ENCODE measurements at regions not wholly inside any gene's neighbourhood (a gene's known extent, or its start where the extent isn't known, plus 50 kb on each side); places are given as distances from the start of the nearest gene placed in this dataset.
A peak's percentile ranks its signal among the peaks of the same experiment; 100 is the strongest.
"Not testable (repeated sequence)": the region's sequence is repeated elsewhere in the genome, so short reads cannot be mapped to it uniquely, and the experiment has no call there.

GRCh38 chrX:96569034-96569433 is 115.6 kb upstream of the DIAPH2 start:
- Mint-ChIP-seq H3K9me3 (no peaks in the 10 kb centered on the region), H3K4me1 (no peaks in the 10 kb centered on the region), H3K36me3 (no peaks in the 10 kb centered on the region), H3K27me3 (no peaks in the 10 kb centered on the region), H3K4me3 (no peak overlapping the region), H3K27ac (peak overlapping the region in 1 of 6 donors; percentile 16)
- no peak for DNase-seq
- ATAC-seq (ENCODE audit: low read depth in 2 of 2): no peak

DNA sequence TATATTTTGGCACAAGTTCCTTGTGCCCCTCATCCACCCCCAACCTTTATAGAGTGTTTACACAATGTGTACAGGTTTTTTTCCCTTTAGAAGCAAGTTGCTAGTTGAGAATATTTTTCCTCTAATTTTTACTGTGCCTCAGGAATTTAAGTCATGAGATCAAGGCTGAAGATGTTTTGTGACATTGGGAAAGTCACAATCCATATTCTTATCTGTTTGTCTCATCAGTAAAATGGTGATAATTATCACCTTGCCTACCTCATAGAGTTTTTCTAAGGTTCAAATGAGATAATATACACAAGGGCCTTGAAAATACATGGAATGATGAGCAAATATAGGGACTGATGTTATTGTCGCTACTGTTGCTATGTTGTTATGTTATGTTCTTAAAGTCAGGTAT is 109.6 kb upstream of the DIAPH2 start:
- Mint-ChIP-seq H3K36me3 (no peaks in the 10 kb centered on the region), H3K27ac (no peak overlapping the region), H3K4me3 (no peak overlapping the region), H3K4me1 (no peaks in the 10 kb centered on the region), H3K9me3 (no peaks in the 10 kb centered on the region), H3K27me3 (peaks cover 0 to 9% (median 0%) of the 10 kb centered on the region in 3 donors)
- DNase-seq (no peak), ATAC-seq (ENCODE audit: low read depth in 2 of 2) (no peak)

DNA sequence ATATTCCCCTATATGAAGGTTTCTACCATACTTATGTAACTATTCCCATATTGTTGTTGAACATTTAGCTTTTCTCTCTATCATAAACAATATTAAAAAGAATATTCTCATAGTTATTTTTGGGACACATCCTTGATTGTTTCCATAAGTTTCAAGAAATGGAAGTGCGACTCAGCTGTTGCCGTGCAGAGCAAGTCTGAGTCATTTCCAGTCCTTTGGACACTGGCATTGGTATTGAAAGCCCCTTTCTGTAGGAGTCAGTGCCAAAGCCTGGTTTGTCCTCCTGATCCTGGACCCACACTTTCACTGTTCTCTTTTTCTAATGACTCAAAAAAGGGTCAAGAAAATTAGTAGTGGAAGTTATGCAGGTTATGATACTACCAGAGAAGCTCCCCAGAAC is 108.3 kb upstream of the DIAPH2 start:
- DNase-seq: no peak
- Mint-ChIP-seq H3K27me3 (peaks cover 0 to 9% (median 0%) of the 10 kb centered on the region in 3 donors), H3K4me3 (no peak overlapping the region), H3K27ac (no peak overlapping the region), H3K36me3 (no peaks in the 10 kb centered on the region), H3K9me3 (no peaks in the 10 kb centered on the region), H3K4me1 (no peaks in the 10 kb centered on the region)
- ATAC-seq (ENCODE audit: low read depth in 2 of 2): no peak

DNA sequence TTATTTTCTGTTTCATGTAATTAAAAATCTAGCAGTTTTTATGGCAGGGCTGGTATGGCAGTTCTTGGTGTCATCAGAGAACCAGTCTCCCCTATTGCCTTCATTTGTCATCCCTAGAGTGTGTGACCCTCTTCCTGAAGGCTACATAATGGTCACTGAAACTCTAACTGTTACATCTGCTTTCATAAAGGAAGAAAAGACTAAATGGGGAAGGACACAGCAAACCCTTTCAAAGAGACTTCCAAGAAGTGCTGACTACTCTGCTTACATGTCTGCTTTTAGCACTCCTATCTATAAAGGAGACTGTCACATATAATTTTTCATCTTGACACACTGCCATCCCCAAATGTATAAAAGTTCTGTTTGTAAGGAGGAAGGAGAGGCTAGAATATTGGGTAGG is 105.9 kb upstream of the DIAPH2 start:
- Mint-ChIP-seq H3K27ac (no peak overlapping the region), H3K4me3 (no peak overlapping the region), H3K4me1 (no peaks in the 10 kb centered on the region), H3K36me3 (no peaks in the 10 kb centered on the region), H3K27me3 (peaks cover 0 to 9% (median 4%) of the 10 kb centered on the region in 3 donors), H3K9me3 (no peaks in the 10 kb centered on the region)
- DNase-seq (no peak), ATAC-seq (ENCODE audit: low read depth in 2 of 2) (no peak)

DNA sequence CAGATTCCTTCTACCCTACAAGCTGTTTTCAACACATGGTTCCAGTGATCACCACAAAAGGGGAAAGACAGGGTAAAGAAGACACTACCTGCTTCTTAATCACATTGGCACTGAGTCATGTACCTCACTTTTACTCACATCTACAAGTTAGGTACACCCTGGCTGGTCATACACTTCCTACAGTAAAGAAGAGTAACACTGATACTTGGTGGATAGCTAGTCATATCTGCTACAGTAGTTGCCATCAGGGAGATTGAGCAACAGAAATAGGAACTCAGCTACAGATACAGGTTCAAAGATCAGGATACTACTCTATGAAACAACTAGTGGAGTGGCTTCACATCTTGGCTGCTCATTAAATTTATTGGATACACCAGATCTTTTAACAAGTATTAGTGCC is 105.4 kb upstream of the DIAPH2 start:
- H3K4me3 Mint-ChIP-seq: no peak overlapping the region
- no peak overlapping the region for H3K27ac Mint-ChIP-seq
- no peaks in the 10 kb centered on the region for H3K4me1 Mint-ChIP-seq
- H3K27me3 Mint-ChIP-seq: peaks cover 0 to 9% (median 4%) of the 10 kb centered on the region in 3 donors
- ATAC-seq (ENCODE audit: low read depth in 2 of 2) (no peak), DNase-seq (no peak)
- no peaks in the 10 kb centered on the region for H3K9me3 Mint-ChIP-seq
- H3K36me3 Mint-ChIP-seq: no peaks in the 10 kb centered on the region

DNA sequence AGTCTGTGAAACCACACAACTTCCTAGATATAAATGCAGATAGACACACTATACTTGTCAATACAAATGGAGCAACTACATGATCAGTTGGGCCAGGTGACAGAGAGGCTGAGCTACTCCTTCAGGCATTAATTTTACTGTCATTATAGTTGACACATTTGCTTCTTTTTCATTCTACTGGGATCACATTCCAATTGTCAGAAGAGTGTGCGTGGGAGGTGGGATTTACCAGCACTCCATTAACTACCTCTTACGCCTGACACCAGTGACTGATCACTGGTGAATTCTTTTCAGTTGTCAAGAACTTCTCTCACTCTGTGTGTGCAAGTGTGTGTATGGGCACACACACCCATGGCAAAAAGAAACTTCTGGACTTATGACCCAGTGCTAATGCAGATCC is 94.2 kb upstream of the DIAPH2 start:
- Mint-ChIP-seq H3K4me1 (no peaks in the 10 kb centered on the region), H3K27ac (no peak overlapping the region), H3K4me3 (no peak overlapping the region), H3K36me3 (no peaks in the 10 kb centered on the region), H3K27me3 (no peaks in the 10 kb centered on the region), H3K9me3 (peaks cover 0 to 10% (median 6%) of the 10 kb centered on the region in 7 donors)
- DNase-seq: no peak
- no peak for ATAC-seq (ENCODE audit: low read depth in 2 of 2)

DNA sequence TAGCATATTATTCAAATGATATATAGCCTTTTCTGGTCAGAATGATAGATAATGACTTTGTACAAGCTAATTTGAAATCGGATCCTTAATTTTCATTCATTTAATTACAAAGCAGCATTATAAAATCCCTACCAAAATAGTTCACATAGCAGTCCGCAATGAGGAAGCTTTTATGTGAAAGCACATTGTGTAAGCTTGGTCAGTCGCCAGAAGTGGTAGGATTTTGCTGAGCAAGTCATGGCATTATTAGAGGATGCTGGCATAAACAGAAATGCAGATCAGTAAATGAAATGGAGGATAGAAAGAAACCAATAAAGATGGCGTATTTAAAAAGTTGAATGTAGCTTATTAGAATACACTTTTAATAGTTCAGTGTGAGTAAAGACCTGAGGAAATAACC is 93.2 kb upstream of the DIAPH2 start:
- H3K36me3 Mint-ChIP-seq: no peaks in the 10 kb centered on the region
- ATAC-seq (ENCODE audit: low read depth in 2 of 2) (no peak), DNase-seq (no peak)
- H3K27ac Mint-ChIP-seq: no peak overlapping the region
- H3K4me1 Mint-ChIP-seq: no peaks in the 10 kb centered on the region
- H3K9me3 Mint-ChIP-seq: peaks cover 0 to 10% (median 6%) of the 10 kb centered on the region in 7 donors
- no peaks in the 10 kb centered on the region for H3K27me3 Mint-ChIP-seq
- H3K4me3 Mint-ChIP-seq: no peak overlapping the region

DNA sequence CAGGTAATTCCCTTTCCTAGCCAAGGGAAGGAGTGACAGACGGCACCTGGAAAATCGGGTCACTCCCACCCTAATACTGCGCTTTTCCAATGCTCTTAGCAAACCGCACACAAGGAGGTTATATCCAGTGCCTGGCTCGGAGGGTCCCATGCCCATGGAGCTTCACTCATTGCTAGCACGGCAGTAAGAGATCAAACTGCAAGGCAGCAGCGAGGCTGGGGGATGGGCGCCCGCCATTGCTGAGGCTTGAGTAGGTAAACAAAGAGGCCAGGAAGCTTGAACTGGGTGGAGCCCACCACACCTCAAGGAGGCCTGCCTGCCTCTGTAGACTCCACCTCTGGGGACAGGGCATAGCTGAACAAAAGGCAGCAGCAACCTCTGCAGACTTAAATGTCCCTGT is 86.8 kb upstream of the DIAPH2 start:
- not testable (repeated sequence) for H3K9me3 Mint-ChIP-seq; H3K27ac Mint-ChIP-seq; DNase-seq; H3K4me3 Mint-ChIP-seq; H3K4me1 Mint-ChIP-seq; ATAC-seq (ENCODE audit: low read depth in 2 of 2); H3K36me3 Mint-ChIP-seq; H3K27me3 Mint-ChIP-seq

DNA sequence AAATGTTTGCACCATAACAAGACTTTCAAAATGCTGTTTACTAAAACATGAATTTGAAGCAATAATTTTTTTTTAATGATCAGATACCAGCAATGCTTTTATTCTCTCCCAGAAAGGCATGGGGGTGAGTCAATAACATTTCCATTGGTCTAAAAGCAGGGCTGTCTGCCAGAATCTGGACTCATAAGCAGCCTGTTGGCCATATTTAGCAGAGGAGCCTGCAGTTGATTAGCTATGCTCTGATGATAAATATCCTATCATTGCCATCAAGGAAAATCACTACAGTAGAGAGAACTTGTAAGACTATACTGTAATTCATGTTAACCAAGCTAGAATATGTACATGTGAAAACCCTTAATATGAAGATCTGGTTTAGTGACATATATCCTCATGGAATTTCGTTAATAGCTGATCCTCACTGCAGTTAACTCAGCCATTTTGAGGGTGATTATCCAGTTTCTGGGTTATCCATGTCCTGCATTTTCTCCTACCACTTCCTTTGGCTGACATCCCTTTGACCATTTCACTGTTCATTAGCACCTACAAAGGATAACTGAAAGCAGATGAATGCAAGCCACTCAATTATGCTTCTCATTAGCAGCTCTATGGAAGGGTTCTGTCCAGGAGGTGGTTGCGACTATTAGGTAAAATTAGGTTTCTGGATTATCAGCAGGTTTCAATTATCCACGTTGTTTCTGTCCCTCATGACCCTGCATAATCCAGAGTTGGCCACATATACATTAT is 72.9 kb upstream of the DIAPH2 start:
- Mint-ChIP-seq H3K36me3 (no peaks in the 10 kb centered on the region), H3K9me3 (no peaks in the 10 kb centered on the region), H3K27ac (no peak overlapping the region), H3K4me3 (no peak overlapping the region), H3K4me1 (no peaks in the 10 kb centered on the region), H3K27me3 (no peaks in the 10 kb centered on the region)
- no peak for DNase-seq
- ATAC-seq (ENCODE audit: low read depth in 2 of 2): no peak

DNA sequence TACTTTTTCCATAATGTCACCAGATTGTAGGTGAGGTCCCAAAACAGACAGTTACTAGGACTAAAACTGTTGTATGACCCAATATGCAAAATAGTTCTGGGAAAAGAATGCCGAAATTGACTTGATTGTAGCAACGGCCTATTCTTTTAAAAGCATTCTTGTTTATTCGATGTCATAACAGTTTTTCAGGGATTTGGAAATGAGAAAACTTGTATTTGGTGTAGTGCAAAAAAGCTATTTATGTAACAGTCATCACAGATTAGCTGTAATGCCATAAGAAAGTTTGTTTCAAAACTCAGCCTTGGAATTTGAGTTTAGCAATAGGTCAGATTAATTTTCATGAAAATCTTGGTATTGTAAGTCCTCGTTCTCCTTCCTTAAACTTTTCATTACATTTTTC is 69.2 kb upstream of the DIAPH2 start:
- Mint-ChIP-seq H3K36me3 (no peaks in the 10 kb centered on the region), H3K4me3 (no peak overlapping the region), H3K27me3 (no peaks in the 10 kb centered on the region), H3K27ac (no peak overlapping the region), H3K4me1 (no peaks in the 10 kb centered on the region), H3K9me3 (peaks cover 0 to 26% (median 2%) of the 10 kb centered on the region in 7 donors)
- DNase-seq: no peak
- ATAC-seq (ENCODE audit: low read depth in 2 of 2): no peak

GRCh38 chrX:96619588-96619987 is 65.1 kb upstream of the DIAPH2 start:
- Mint-ChIP-seq H3K36me3 (no peaks in the 10 kb centered on the region), H3K9me3 (peaks cover 0 to 26% (median 2%) of the 10 kb centered on the region in 7 donors), H3K27me3 (peaks cover 0 to 3% (median 0%) of the 10 kb centered on the region in 3 donors), H3K4me1 (no peaks in the 10 kb centered on the region), H3K4me3 (no peak overlapping the region), H3K27ac (no peak overlapping the region)
- no peak for DNase-seq
- ATAC-seq (ENCODE audit: low read depth in 2 of 2): no peak

- peaks cover 0 to 12% (median 0%) of the 10 kb centered on the region in 3 donors for H3K27me3 Mint-ChIP-seq
- ATAC-seq (ENCODE audit: low read depth in 2 of 2) (no peak), DNase-seq (no peak)
- no peaks in the 10 kb centered on the region for H3K36me3 Mint-ChIP-seq
- H3K4me1 Mint-ChIP-seq: no peaks in the 10 kb centered on the region
- no peak overlapping the region for H3K27ac Mint-ChIP-seq
- H3K9me3 Mint-ChIP-seq: peaks cover 2 to 26% (median 4%) of the 10 kb centered on the region in 7 donors
- H3K4me3 Mint-ChIP-seq: no peak overlapping the region
Measured at GRCh38 chrX:96621811-96622210, 62.8 kb upstream of the DIAPH2 start.

Measured in naive B cell (primary cell).